ENCODE measurements at regions not wholly inside any gene's neighbourhood (a gene's known extent, or its start where the extent isn't known, plus 50 kb on each side); places are given as distances from the start of the nearest gene placed in this dataset.
"Not testable (repeated sequence)": the region's sequence is repeated elsewhere in the genome, so short reads cannot be mapped to it uniquely, and the experiment has no call there.

DNA sequence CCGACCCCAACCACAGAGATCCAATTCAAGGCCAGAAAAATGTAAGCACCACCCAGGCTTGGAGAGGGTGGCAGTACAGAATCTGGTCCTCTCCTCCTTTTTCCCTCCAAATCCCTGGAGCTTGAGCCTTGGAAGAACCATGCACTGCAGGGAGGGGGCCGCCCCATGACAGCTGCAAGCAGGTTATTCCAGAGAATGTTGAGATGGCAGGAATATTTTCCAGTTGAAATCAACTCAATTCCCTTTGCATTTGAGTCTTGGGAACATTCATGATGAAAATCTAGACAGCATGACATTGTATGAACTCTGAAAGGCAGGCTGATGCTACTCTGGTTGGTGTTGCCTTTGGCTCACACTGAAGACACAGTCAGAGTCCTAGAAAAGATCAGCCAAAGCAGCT lies 386.6 kb upstream of the FGF16 start:
- DNase-seq (ENCODE audit: low read depth, low spot score): no peak
- Histone ChIP-seq H3K4me3 (ENCODE audit: insufficient read length, low read depth) (no peak overlapping the region), H3K27me3 (ENCODE audit: insufficient read depth, insufficient read length) (no peaks in the 10 kb centered on the region)

DNA sequence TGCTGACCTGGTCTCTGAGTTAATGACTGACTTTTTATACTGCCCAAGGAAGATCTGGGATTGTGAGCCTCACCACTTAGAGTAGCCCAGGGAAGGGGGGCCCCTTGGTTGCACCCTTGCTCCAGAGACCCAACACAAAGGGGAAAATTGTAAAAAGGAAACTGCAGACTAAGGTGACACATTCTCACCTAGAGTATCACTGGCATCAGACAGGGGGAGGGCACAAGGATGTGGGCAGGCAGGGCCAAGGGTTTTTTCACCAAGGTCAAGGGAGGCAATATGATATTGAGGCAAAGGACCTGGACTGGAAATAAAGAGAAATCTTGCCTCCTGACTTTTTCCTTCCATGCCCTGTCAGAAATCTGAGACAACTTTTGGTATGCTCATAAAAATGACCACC lies 386.2 kb upstream of the FGF16 start:
- H3K36me3 ChIP-seq (ENCODE audit: insufficient read depth, insufficient read length, low read length): no peaks in the 10 kb centered on the region
- no peaks in the 10 kb centered on the region for H3K27me3 ChIP-seq (ENCODE audit: insufficient read depth, insufficient read length)
- no peak overlapping the region for H3K4me3 ChIP-seq (ENCODE audit: insufficient read length, low read depth)
- DNase-seq (ENCODE audit: low read depth, low spot score): no peak
- TF ChIP-seq SUZ12 (IDR thresholded peaks at IDR 0.05; ENCODE audit: extremely low read depth, insufficient read depth, insufficient read length) (no peak), YY1 (IDR thresholded peaks at IDR 0.05; ENCODE audit: insufficient read depth, insufficient read length) (no peak), ZNF274 (IDR thresholded peaks at IDR 0.05; ENCODE audit: low read depth, low read length) (no peak)
- no peaks in the 10 kb centered on the region for H3K9me3 ChIP-seq (ENCODE audit: insufficient read depth, low read length)
- no peak overlapping the region for H3K9ac ChIP-seq (ENCODE audit: insufficient read length, low read depth)
- no peaks in the 10 kb centered on the region for H3K4me1 ChIP-seq (ENCODE audit: insufficient read depth, insufficient read length)

More for the DNA sequence above, 386.6 kb upstream of the FGF16 start:
- Histone ChIP-seq H3K36me3 (ENCODE audit: insufficient read depth, insufficient read length, low read length) (no peaks in the 10 kb centered on the region), H3K9ac (ENCODE audit: insufficient read length, low read depth) (no peak overlapping the region), H3K9me3 (ENCODE audit: insufficient read depth, low read length) (no peaks in the 10 kb centered on the region), H3K4me1 (ENCODE audit: insufficient read depth, insufficient read length) (no peaks in the 10 kb centered on the region)
- TF ChIP-seq SUZ12 (IDR thresholded peaks at IDR 0.05; ENCODE audit: extremely low read depth, insufficient read depth, insufficient read length) (no peak), YY1 (IDR thresholded peaks at IDR 0.05; ENCODE audit: insufficient read depth, insufficient read length) (no peak), ZNF274 (IDR thresholded peaks at IDR 0.05; ENCODE audit: low read depth, low read length) (no peak)

DNA sequence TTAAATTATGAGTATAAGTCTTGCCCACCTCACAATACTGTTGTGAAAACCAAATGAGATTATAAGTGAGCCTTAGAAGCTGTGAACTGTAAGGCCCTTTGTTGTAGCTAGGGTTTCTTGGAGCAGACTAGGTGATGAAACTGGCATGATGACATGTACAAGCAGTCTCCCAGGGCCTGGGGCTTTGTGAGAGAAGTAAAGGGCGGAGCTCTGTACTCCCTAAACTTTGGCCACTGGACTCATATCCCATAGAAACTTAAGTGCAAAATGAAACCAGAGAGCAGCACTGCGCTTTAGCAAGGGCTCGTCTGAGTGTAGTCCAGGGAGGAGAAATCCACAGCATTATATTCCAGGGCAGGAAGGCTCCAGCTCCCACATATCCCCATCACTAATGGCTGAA lies 385.6 kb upstream of the FGF16 start:
- H3K4me3 ChIP-seq (ENCODE audit: insufficient read length, low read depth): no peak overlapping the region
- no peaks in the 10 kb centered on the region for H3K27me3 ChIP-seq (ENCODE audit: insufficient read depth, insufficient read length)
- no peak for DNase-seq (ENCODE audit: low read depth, low spot score)
- H3K9ac ChIP-seq (ENCODE audit: insufficient read length, low read depth): no peak overlapping the region
- H3K9me3 ChIP-seq (ENCODE audit: insufficient read depth, low read length): no peaks in the 10 kb centered on the region
- TF ChIP-seq SUZ12 (IDR thresholded peaks at IDR 0.05; ENCODE audit: extremely low read depth, insufficient read depth, insufficient read length): no peak
- no peak for TF ChIP-seq YY1 (IDR thresholded peaks at IDR 0.05; ENCODE audit: insufficient read depth, insufficient read length)
- no peak for TF ChIP-seq ZNF274 (IDR thresholded peaks at IDR 0.05; ENCODE audit: low read depth, low read length)
- no peaks in the 10 kb centered on the region for H3K36me3 ChIP-seq (ENCODE audit: insufficient read depth, insufficient read length, low read length)
- no peaks in the 10 kb centered on the region for H3K4me1 ChIP-seq (ENCODE audit: insufficient read depth, insufficient read length)

GRCh38 chrX:77065896-77066295 lies 381.3 kb upstream of the FGF16 start:
- no peaks in the 10 kb centered on the region for H3K9me3 ChIP-seq (ENCODE audit: insufficient read depth, low read length)

GRCh38 chrX:77070202-77070918 lies 376.8 kb upstream of the FGF16 start:
- Histone ChIP-seq H3K36me3 (ENCODE audit: insufficient read depth, insufficient read length, low read length) (no peaks in the 10 kb centered on the region), H3K9ac (ENCODE audit: insufficient read length, low read depth) (no peak overlapping the region), H3K4me1 (ENCODE audit: insufficient read depth, insufficient read length) (no peaks in the 10 kb centered on the region), H3K27me3 (ENCODE audit: insufficient read depth, insufficient read length) (no peaks in the 10 kb centered on the region), H3K4me3 (ENCODE audit: insufficient read length, low read depth) (no peak overlapping the region), H3K9me3 (ENCODE audit: insufficient read depth, low read length) (no peaks in the 10 kb centered on the region)
- TF ChIP-seq SUZ12 (IDR thresholded peaks at IDR 0.05; ENCODE audit: extremely low read depth, insufficient read depth, insufficient read length) (no peak), ZNF274 (IDR thresholded peaks at IDR 0.05; ENCODE audit: low read depth, low read length) (no peak), YY1 (IDR thresholded peaks at IDR 0.05; ENCODE audit: insufficient read depth, insufficient read length) (no peak)
- DNase-seq (ENCODE audit: low read depth, low spot score): no peak

More at GRCh38 chrX:77065896-77066295, 381.3 kb upstream of the FGF16 start:
- H3K27me3 ChIP-seq (ENCODE audit: insufficient read depth, insufficient read length): no peaks in the 10 kb centered on the region
- no peaks in the 10 kb centered on the region for H3K36me3 ChIP-seq (ENCODE audit: insufficient read depth, insufficient read length, low read length)
- H3K9ac ChIP-seq (ENCODE audit: insufficient read length, low read depth): no peak overlapping the region
- H3K4me3 ChIP-seq (ENCODE audit: insufficient read length, low read depth): no peak overlapping the region
- no peak for DNase-seq (ENCODE audit: low read depth, low spot score)
- TF ChIP-seq YY1 (IDR thresholded peaks at IDR 0.05; ENCODE audit: insufficient read depth, insufficient read length) (no peak), ZNF274 (IDR thresholded peaks at IDR 0.05; ENCODE audit: low read depth, low read length) (no peak), SUZ12 (IDR thresholded peaks at IDR 0.05; ENCODE audit: extremely low read depth, insufficient read depth, insufficient read length) (no peak)
- H3K4me1 ChIP-seq (ENCODE audit: insufficient read depth, insufficient read length): no peaks in the 10 kb centered on the region

GRCh38 chrX:77076896-77077295 lies 370.3 kb upstream of the FGF16 start:
- H3K36me3 ChIP-seq (ENCODE audit: insufficient read depth, insufficient read length, low read length): no peaks in the 10 kb centered on the region
- TF ChIP-seq YY1 (IDR thresholded peaks at IDR 0.05; ENCODE audit: insufficient read depth, insufficient read length) (no peak), ZNF274 (IDR thresholded peaks at IDR 0.05; ENCODE audit: low read depth, low read length) (no peak), SUZ12 (IDR thresholded peaks at IDR 0.05; ENCODE audit: extremely low read depth, insufficient read depth, insufficient read length) (no peak)
- H3K27me3 ChIP-seq (ENCODE audit: insufficient read depth, insufficient read length): no peaks in the 10 kb centered on the region
- H3K4me1 ChIP-seq (ENCODE audit: insufficient read depth, insufficient read length): peaks cover 2% of the 10 kb centered on the region
- DNase-seq (ENCODE audit: low read depth, low spot score): no peak
- no peak overlapping the region for H3K9ac ChIP-seq (ENCODE audit: insufficient read length, low read depth)
- peaks cover 15% of the 10 kb centered on the region; the same call in 1 of the 2 replicates for H3K9me3 ChIP-seq (ENCODE audit: insufficient read depth, low read length)
- no peak overlapping the region for H3K4me3 ChIP-seq (ENCODE audit: insufficient read length, low read depth)

- not testable (repeated sequence) for H3K27me3 ChIP-seq (ENCODE audit: insufficient read depth, insufficient read length); H3K9ac ChIP-seq (ENCODE audit: insufficient read length, low read depth); H3K4me3 ChIP-seq (ENCODE audit: insufficient read length, low read depth); H3K36me3 ChIP-seq (ENCODE audit: insufficient read depth, insufficient read length, low read length); DNase-seq (ENCODE audit: low read depth, low spot score); H3K4me1 ChIP-seq (ENCODE audit: insufficient read depth, insufficient read length)
- peaks cover 21% of the 10 kb centered on the region; the same call in 1 of the 2 replicates for H3K9me3 ChIP-seq (ENCODE audit: insufficient read depth, low read length)
Measured at GRCh38 chrX:77081237-77081636, 366.0 kb upstream of the FGF16 start.

Data from NT2/D1 (cell line).